IMR-90 (cell line): ENCODE measurements at regions not wholly inside any gene's neighbourhood (a gene's known extent, or its start where the extent isn't known, plus 50 kb on each side); places are given as distances from the start of the nearest gene placed in this dataset.
"Not testable (repeated sequence)": the region's sequence is repeated elsewhere in the genome, so short reads cannot be mapped to it uniquely, and the experiment has no call there.

ENCODE experiments used
- ATAC-seq: fragments of 200-7000 bp; cut with Tn5 transposase; 2 replicates; pipeline ENCODE4 v1.9.1; 2020; ENCODE audit warnings: low read depth, mild to moderate bottlenecking, moderate library complexity
- BruUV-seq: library from RNA; stranded (reverse); fragments of 400-500 nt; replicated peaks from 2 replicates; lab custom pipeline; 2021; lab: Mats Ljungman, UMichigan
- CTCF ChIA-PET: fragments of 300-600 bp; formaldehyde crosslinking; extraction: SDS; loops from one replicate; lab custom pipeline; 2021; ENCODE audit warnings: antibody characterized with exemption; lab: Yijun Ruan, JAX
- POLR2A ChIA-PET: fragments of 300-600 bp; sonication (Branson Sonifier 250); formaldehyde crosslinking; loops from one replicate; lab custom pipeline; 2022; ENCODE audit warnings: antibody characterized with exemption; ENCODE audit not compliant: unreplicated experiment; lab: Charles Lee
- DNase-seq: peaks from one replicate; pipeline ENCODE4 v3.0.0; 2013
- H2AFZ ChIP-seq: replicated peaks from 2 replicates; pipeline ENCODE3; 2013; ENCODE audit warnings: low read length, mild to moderate bottlenecking; ENCODE audit not compliant: poor library complexity
- H2AK5ac ChIP-seq: 2 replicates; pipeline ENCODE4 v1.6.1; 2013; ENCODE audit warnings: low read depth, low read length, inconsistent platforms
- H2AK9ac ChIP-seq: replicated peaks from 2 replicates; pipeline ENCODE3; 2013; ENCODE audit warnings: mild to moderate bottlenecking, low read depth, low read length, moderate library complexity; ENCODE audit not compliant: poor library complexity
- H2BK120ac ChIP-seq: 2 replicates; pipeline ENCODE4 v1.6.1; 2013; ENCODE audit warnings: low read depth, low read length, inconsistent platforms
- H2BK15ac ChIP-seq: 3 replicates; pipeline ENCODE4 v1.6.1; 2013; ENCODE audit warnings: low read depth, low read length, inconsistent platforms
- H2BK20ac ChIP-seq: 2 replicates; pipeline ENCODE4 v1.6.1; 2013; ENCODE audit warnings: low read depth, mild to moderate bottlenecking, inconsistent platforms, low read length, moderate library complexity
- H2BK5ac ChIP-seq: 2 replicates; pipeline ENCODE4 v1.6.1; 2013; ENCODE audit warnings: mild to moderate bottlenecking, low read depth, low read length, inconsistent platforms; ENCODE audit not compliant: poor library complexity, severe bottlenecking
- H3K14ac ChIP-seq: replicated peaks from 2 replicates; pipeline ENCODE4 v1.6.1; 2013; ENCODE audit warnings: low read depth, low read length, inconsistent platforms
- H3K18ac ChIP-seq: 2 replicates; pipeline ENCODE4 v1.6.1; 2013; ENCODE audit warnings: low read depth, low read length, control low read depth
- H3K23ac ChIP-seq: 2 replicates; pipeline ENCODE4 v1.6.1; 2013; ENCODE audit warnings: low read depth, low read length, inconsistent platforms
- H3K27ac ChIP-seq: 2 replicates; pipeline ENCODE4 v1.5.1; 2013; ENCODE audit warnings: mild to moderate bottlenecking, control low read depth, low read length; ENCODE audit not compliant: insufficient read depth
- H3K27me3 ChIP-seq: 2 replicates; pipeline ENCODE4 v1.6.1; 2013; ENCODE audit warnings: low read length; ENCODE audit not compliant: control insufficient read depth, insufficient read depth
- H3K36me3 ChIP-seq: 2 replicates; pipeline ENCODE4 v1.6.1; 2013; ENCODE audit warnings: low read length, mixed read lengths; ENCODE audit not compliant: control insufficient read depth, insufficient read depth
- H3K4ac ChIP-seq: 2 replicates; pipeline ENCODE4 v1.6.1; 2013; ENCODE audit warnings: low read depth, low read length, inconsistent platforms
- H3K4me1 ChIP-seq: 2 replicates; pipeline ENCODE4 v1.6.1; 2013; ENCODE audit warnings: low read length, mixed read lengths; ENCODE audit not compliant: control insufficient read depth, insufficient read depth
- H3K4me2 ChIP-seq: 2 replicates; pipeline ENCODE4 v1.6.1; 2013; ENCODE audit warnings: low read depth, mild to moderate bottlenecking, control low read depth, low read length, moderate library complexity
- H3K4me3 ChIP-seq: 2 replicates; pipeline ENCODE4 v1.5.1; 2013; ENCODE audit warnings: low read depth, mild to moderate bottlenecking, control low read depth, low read length, moderate library complexity; ENCODE audit not compliant: insufficient read depth
- H3K56ac ChIP-seq: 2 replicates; pipeline ENCODE4 v1.6.1; 2013; ENCODE audit warnings: low read length, inconsistent platforms; ENCODE audit not compliant: insufficient read depth; ENCODE audit errors: extremely low read depth
- H3K79me1 ChIP-seq, 2 experiments: 2 replicates each; pipeline ENCODE4 v1.6.1; 2013; ENCODE audit warnings: low read length in 2 of 2, inconsistent platforms in 1 of 2, low read depth in 1 of 2
- H3K9ac ChIP-seq: 2 replicates; pipeline ENCODE4 v1.6.1; 2013; ENCODE audit warnings: low read depth, low read length, control low read depth
- H3K9me1 ChIP-seq: 2 replicates; pipeline ENCODE4 v1.6.1; 2013; ENCODE audit warnings: low read length, inconsistent platforms; ENCODE audit not compliant: insufficient read depth
- H3K9me3 ChIP-seq: 2 replicates; pipeline ENCODE4 v1.6.1; 2013; ENCODE audit warnings: low read length; ENCODE audit not compliant: control insufficient read depth, insufficient read depth
- H4K20me1 ChIP-seq: 2 replicates; pipeline ENCODE4 v1.6.1; 2013; ENCODE audit warnings: low read length, inconsistent platforms; ENCODE audit not compliant: insufficient read depth
- H4K5ac ChIP-seq: 2 replicates; pipeline ENCODE4 v1.6.1; 2013; ENCODE audit warnings: mild to moderate bottlenecking, low read depth, low read length, control low read depth
- H4K8ac ChIP-seq, 2 experiments: 2 replicates each; pipeline ENCODE4 v1.6.1; 2013; ENCODE audit warnings: low read depth in 2 of 2, low read length in 2 of 2, control low read depth in 1 of 2, inconsistent platforms in 1 of 2
- H4K91ac ChIP-seq: 2 replicates; pipeline ENCODE4 v1.6.1; 2013; ENCODE audit warnings: low read depth, low read length, inconsistent platforms; ENCODE audit not compliant: insufficient read depth
- MXI1 ChIP-seq: IDR thresholded peaks from 2 replicates; pipeline ENCODE4 v1.6.1; 2012; ENCODE audit warnings: low read depth, mild to moderate bottlenecking, low read length, moderate library complexity, borderline replicate concordance
- WGBS, 2 experiments: methylation state at CpG; one replicate each; pipeline versions ENCODE4 v1.1.5 to v1.1.7; 2013; ENCODE audit warnings: missing lambda C conversion rate in 2 of 2; ENCODE audit not compliant: insufficient read length in 1 of 2; ENCODE audit errors: extremely low coverage in 2 of 2; 5-methylcytosine and 5-hydroxymethylcytosine counted together
- dilution Hi-C: fragments of 300-500 bp; cut with HindIII; formaldehyde crosslinking; loops from one replicate; pipeline ENCODE4 v1.14.3; 2018; ENCODE audit warnings: low sequenced_read_pairs; ENCODE audit not compliant: unreplicated experiment
- in situ Hi-C: fragments of 300-500 bp; cut with MboI; formaldehyde crosslinking; loops from 3 replicates; pipeline ENCODE4 v1.14.3; 2019; ENCODE audit warnings: low sequenced_read_pairs, inconsistent platforms, mixed read lengths
- intact Hi-C: fragments of 100-400 bp; cut with micrococcal nuclease; formaldehyde crosslinking; loops from 2 replicates; pipeline ENCODE4 v1.10.0; 2022

GRCh38 chr9:90165281-90165680 is 477.3 kb downstream of the DIRAS2 start:
- H2AK9ac ChIP-seq, result no peak overlapping the region
- CTCF ChIA-PET, result no interaction called here
- WGBS, 2 experiments, result no CpG with 5 or more reads among the region's 6 CpGs
- no peak for DNase-seq
- H3K27ac ChIP-seq, result no peak overlapping the region
- H3K36me3 ChIP-seq, result no peaks in the 10 kb centered on the region
- dilution Hi-C loops, result no loop called here
- no peak overlapping the region for H2BK20ac ChIP-seq
- H3K4ac ChIP-seq, result no peak overlapping the region
- no peak overlapping the region for H4K5ac ChIP-seq
- no peak overlapping the region for H3K14ac ChIP-seq
- H2AK5ac ChIP-seq, result no peak overlapping the region
- POLR2A ChIA-PET, result no interaction called here
- in situ Hi-C loops, result no loop called here
- no peak overlapping the region for H2BK5ac ChIP-seq
- H2BK120ac ChIP-seq, result no peak overlapping the region
- no peak overlapping the region for H2AFZ ChIP-seq
- H3K4me2 ChIP-seq, result no peak overlapping the region
- H3K4me1 ChIP-seq, result no peaks in the 10 kb centered on the region
- no peak overlapping the region for H4K8ac ChIP-seq
- H4K91ac ChIP-seq, result no peak overlapping the region
- no peak for ATAC-seq
- no peak overlapping the region for H3K4me3 ChIP-seq
- no peaks in the 10 kb centered on the region; the same call in 1 of the 2 replicates for H3K9me3 ChIP-seq
- no peak overlapping the region for H2BK15ac ChIP-seq
- no peaks in the 10 kb centered on the region for H3K27me3 ChIP-seq
- H4K20me1 ChIP-seq, result no peaks in the 10 kb centered on the region
- no peak overlapping the region for H3K56ac ChIP-seq
- H3K9ac ChIP-seq, result no peak overlapping the region
- BruUV-seq, result no TSS peak
- no peak overlapping the region for H3K23ac ChIP-seq
- H3K9me1 ChIP-seq, result no peaks in the 10 kb centered on the region
- H3K79me1 ChIP-seq, result no peaks in the 10 kb centered on the region
- TF ChIP-seq MXI1, result no peak
- intact Hi-C loops, result loop anchor here (10.0 kb wide), 1 partner anchor 1250 kb away; no protein-coding TSS in a partner anchor
- no peak overlapping the region for H3K18ac ChIP-seq

- H3K4me3 ChIP-seq, H3K9ac ChIP-seq, H3K23ac ChIP-seq, BruUV-seq, H3K56ac ChIP-seq, H4K5ac ChIP-seq, CTCF ChIA-PET, H4K20me1 ChIP-seq, H3K79me1 ChIP-seq, ATAC-seq, H2BK5ac ChIP-seq, H4K91ac ChIP-seq, H2AK9ac ChIP-seq, H2BK120ac ChIP-seq, POLR2A ChIA-PET, H3K9me3 ChIP-seq, H2AK5ac ChIP-seq, H4K8ac ChIP-seq, H3K4ac ChIP-seq, H3K36me3 ChIP-seq, H3K4me2 ChIP-seq, H3K14ac ChIP-seq, H3K4me1 ChIP-seq, H3K27me3 ChIP-seq, H2BK20ac ChIP-seq, H3K27ac ChIP-seq, H2AFZ ChIP-seq, H3K18ac ChIP-seq, DNase-seq, in situ Hi-C loops, H2BK15ac ChIP-seq, H3K9me1 ChIP-seq, dilution Hi-C loops: not testable (repeated sequence)
- intact Hi-C loops, result loop anchor here (10.0 kb wide), 1 partner anchor 1248 kb away; no protein-coding TSS in a partner anchor
- 17% methylated on average over 1 of the region's 3 CpGs; no CpG with 5 or more reads in 1 of the 2 experiments for WGBS, 2 experiments
These were observed 476.2 kb downstream of the DIRAS2 start for GRCh38 chr9:90166374-90166773.
